PC-3 (cell line): ENCODE measurements at regions not wholly inside any gene's neighbourhood (a gene's known extent, or its start where the extent isn't known, plus 50 kb on each side); places are given as distances from the start of the nearest gene placed in this dataset.

Experiments used
- CTCF ChIP-seq: fragments of 300-600 bp; sonication (generic); conservative IDR thresholded peaks from 2 replicates; pipeline ENCODE4 v1.5.1; 2017; ENCODE audit warnings: antibody characterized with exemption, low read depth, mild to moderate bottlenecking, low read length
- EZH2 ChIP-seq: fragments of 300-600 bp; sonication (generic); IDR thresholded peaks from one replicate; pipeline ENCODE4 v1.6.1; 2017; ENCODE audit warnings: antibody characterized with exemption, mild to moderate bottlenecking, low read length; ENCODE audit not compliant: unreplicated experiment

- TF ChIP-seq CTCF (no peak), EZH2 (no peak)
Observed at GRCh38 chr9:7961076-7961475, 161.5 kb upstream of the DMAC1 start.
